ENCODE measurements at regions not wholly inside any gene's neighbourhood (a gene's known extent, or its start where the extent isn't known, plus 50 kb on each side); places are given as distances from the start of the nearest gene placed in this dataset.

- TF ChIP-seq, protein P1, sequence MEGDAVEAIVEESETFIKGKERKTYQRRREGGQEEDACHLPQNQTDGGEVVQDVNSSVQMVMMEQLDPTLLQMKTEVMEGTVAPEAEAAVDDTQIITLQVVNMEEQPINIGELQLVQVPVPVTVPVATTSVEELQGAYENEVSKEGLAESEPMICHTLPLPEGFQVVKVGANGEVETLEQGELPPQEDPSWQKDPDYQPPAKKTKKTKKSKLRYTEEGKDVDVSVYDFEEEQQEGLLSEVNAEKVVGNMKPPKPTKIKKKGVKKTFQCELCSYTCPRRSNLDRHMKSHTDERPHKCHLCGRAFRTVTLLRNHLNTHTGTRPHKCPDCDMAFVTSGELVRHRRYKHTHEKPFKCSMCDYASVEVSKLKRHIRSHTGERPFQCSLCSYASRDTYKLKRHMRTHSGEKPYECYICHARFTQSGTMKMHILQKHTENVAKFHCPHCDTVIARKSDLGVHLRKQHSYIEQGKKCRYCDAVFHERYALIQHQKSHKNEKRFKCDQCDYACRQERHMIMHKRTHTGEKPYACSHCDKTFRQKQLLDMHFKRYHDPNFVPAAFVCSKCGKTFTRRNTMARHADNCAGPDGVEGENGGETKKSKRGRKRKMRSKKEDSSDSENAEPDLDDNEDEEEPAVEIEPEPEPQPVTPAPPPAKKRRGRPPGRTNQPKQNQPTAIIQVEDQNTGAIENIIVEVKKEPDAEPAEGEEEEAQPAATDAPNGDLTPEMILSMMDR (IDR thresholded peaks at IDR 0.05; ENCODE audit: low read length): no peak
- TF ChIP-seq EZH2 (IDR thresholded peaks at IDR 0.05; ENCODE audit: borderline replicate concordance, low read length): no peak
Observed at GRCh38 chr12:34389378-34390170, 367.3 kb downstream of the ALG10 start.
